Neural cell (in vitro differentiated cells): ENCODE measurements at regions not wholly inside any gene's neighbourhood (a gene's known extent, or its start where the extent isn't known, plus 50 kb on each side); places are given as distances from the start of the nearest gene placed in this dataset.

ENCODE experiments used
- H2AFZ ChIP-seq: fragments of 200-600, 300-800 bp; sonication (generic), shearing (Covaris generic); 2 replicates; pipeline ENCODE4 v1.6.0; 2014; ENCODE audit warnings: low read depth, mild to moderate bottlenecking, antibody characterized with exemption, low read length, moderate library complexity
- H3F3A ChIP-seq: fragments of 200-600 bp; shearing (Covaris generic); 2 replicates; pipeline ENCODE4 v1.6.1; 2016; ENCODE audit warnings: mild to moderate bottlenecking, moderate library complexity, mixed read lengths, antibody characterized with exemption, low read length; ENCODE audit not compliant: insufficient read depth, poor library complexity, severe bottlenecking
- H3K27ac ChIP-seq: fragments of 200-600, 300-800 bp; sonication (generic), shearing (Covaris generic); 2 replicates; pipeline ENCODE4 v1.5.1; 2014; ENCODE audit warnings: mild to moderate bottlenecking, low read length, moderate library complexity
- H3K27me3 ChIP-seq: fragments of 300-800, 200-600 bp; sonication (generic), shearing (Covaris generic); 2 replicates; pipeline ENCODE4 v1.6.0; 2014; ENCODE audit warnings: mild to moderate bottlenecking, low read depth, low read length, moderate library complexity; ENCODE audit not compliant: insufficient read depth
- H3K36me3 ChIP-seq: fragments of 300-800, 200-600 bp; sonication (generic), shearing (Covaris generic); 2 replicates; pipeline ENCODE4 v1.5.1; 2014; ENCODE audit warnings: mild to moderate bottlenecking, antibody characterized with exemption, low read length, moderate library complexity; ENCODE audit not compliant: insufficient read depth
- H3K4me2 ChIP-seq: fragments of 300-800, 200-600 bp; sonication (generic), shearing (Covaris generic); 2 replicates; pipeline ENCODE4 v1.6.0; 2014; ENCODE audit warnings: mild to moderate bottlenecking, low read length
- H3K4me3 ChIP-seq: fragments of 300-800, 200-600 bp; sonication (generic), shearing (Covaris generic); 2 replicates; pipeline ENCODE4 v1.5.1; 2014; ENCODE audit warnings: mild to moderate bottlenecking, low read length, moderate library complexity
- H3K79me2 ChIP-seq: fragments of 200-600 bp; shearing (Covaris generic); replicated peaks from 2 replicates; pipeline ENCODE4 v1.6.0; 2014; ENCODE audit warnings: mild to moderate bottlenecking, low read length, moderate library complexity; ENCODE audit not compliant: insufficient read depth
- H3K9ac ChIP-seq: fragments of 300-800, 200-600 bp; sonication (generic), shearing (Covaris generic); 2 replicates; pipeline ENCODE4 v1.6.1; 2016; ENCODE audit warnings: mild to moderate bottlenecking, low read length, mixed read lengths
- H3K9me2 ChIP-seq: fragments of 200-600 bp; shearing (Covaris generic); 2 replicates; pipeline ENCODE4 v1.6.1; 2016; ENCODE audit warnings: mild to moderate bottlenecking, low read length, mixed read lengths; ENCODE audit not compliant: insufficient read depth
- H3K9me3 ChIP-seq: fragments of 200-600, 300-800 bp; sonication (generic), shearing (Covaris generic); 2 replicates; pipeline ENCODE4 v1.6.1; 2016; ENCODE audit warnings: mild to moderate bottlenecking, mixed run types, low read length, moderate library complexity, mixed read lengths
- H4K20me1 ChIP-seq: fragments of 200-600 bp; shearing (Covaris generic); 2 replicates; pipeline ENCODE4 v1.6.1; 2016; ENCODE audit warnings: mild to moderate bottlenecking, mixed run types; ENCODE audit not compliant: insufficient read depth
- CTCF ChIP-seq: fragments of 450-650 bp; IDR thresholded peaks from 2 replicates; pipeline ENCODE4 v1.5.1; 2014; ENCODE audit warnings: antibody characterized with exemption, mild to moderate bottlenecking, moderate library complexity; ENCODE audit not compliant: poor library complexity, severe bottlenecking
- EP300 ChIP-seq: fragments of 450-650 bp; conservative IDR thresholded peaks from 2 replicates; pipeline ENCODE4 v1.6.1; 2014; ENCODE audit warnings: antibody characterized with exemption, mild to moderate bottlenecking, moderate library complexity; ENCODE audit not compliant: poor library complexity, severe bottlenecking
- EZH2 ChIP-seq: fragments of 200-600, 300-800 bp; shearing (Covaris generic), sonication (generic); IDR thresholded peaks from 2 replicates; pipeline ENCODE4 v1.6.1; 2014; ENCODE audit warnings: antibody characterized with exemption, low read length, borderline replicate concordance, mild to moderate bottlenecking; ENCODE audit not compliant: insufficient read depth, poor library complexity, severe bottlenecking
- MXI1 ChIP-seq: fragments of 450-650 bp; conservative IDR thresholded peaks from 2 replicates; pipeline ENCODE4 v1.6.1; 2014; ENCODE audit warnings: antibody characterized with exemption, mild to moderate bottlenecking; ENCODE audit not compliant: poor library complexity, severe bottlenecking
- POLR2AphosphoS5 ChIP-seq: IDR thresholded peaks from 2 replicates; pipeline ENCODE4 v1.6.1; 2012
- RAD21 ChIP-seq: fragments of 450-650 bp; conservative IDR thresholded peaks from 2 replicates; pipeline ENCODE4 v1.6.1; 2014; ENCODE audit warnings: antibody characterized with exemption, mild to moderate bottlenecking, moderate library complexity
- REST ChIP-seq: IDR thresholded peaks from 2 replicates; pipeline ENCODE4 v1.6.1; 2012; ENCODE audit warnings: borderline replicate concordance
- SMC3 ChIP-seq: fragments of 450-650 bp; conservative IDR thresholded peaks from 2 replicates; pipeline ENCODE4 v1.6.1; 2014; ENCODE audit warnings: antibody characterized with exemption, mild to moderate bottlenecking, moderate library complexity; ENCODE audit not compliant: poor library complexity
- TAF1 ChIP-seq: IDR thresholded peaks from 2 replicates; pipeline ENCODE4 v1.6.1; 2012; ENCODE audit warnings: low read depth

- Histone ChIP-seq H3K4me3 (no peak overlapping the region), H3K27ac (no peak overlapping the region), H2AFZ (no peak overlapping the region), H3K79me2 (no peaks in the 10 kb centered on the region), H3K9me3 (no peaks in the 10 kb centered on the region), H3K4me2 (no peak overlapping the region), H3K36me3 (no peaks in the 10 kb centered on the region), H3K27me3 (no peaks in the 10 kb centered on the region), H4K20me1 (no peaks in the 10 kb centered on the region), H3F3A (no peaks in the 10 kb centered on the region), H3K9me2 (no peaks in the 10 kb centered on the region), H3K9ac (no peak overlapping the region)
- no peak for TF ChIP-seq EZH2
Measured at GRCh38 chr2:40823478-40823877, 371.6 kb upstream of the SLC8A1 start.

- H3K27me3 ChIP-seq = no peaks in the 10 kb centered on the region
- H4K20me1 ChIP-seq = no peaks in the 10 kb centered on the region
- H3K79me2 ChIP-seq = no peaks in the 10 kb centered on the region
- H3K9me3 ChIP-seq = no peaks in the 10 kb centered on the region
- no peak overlapping the region for H3K4me2 ChIP-seq
- no peaks in the 10 kb centered on the region for H3F3A ChIP-seq
- H3K9me2 ChIP-seq = no peaks in the 10 kb centered on the region
- H3K9ac ChIP-seq = no peak overlapping the region
- no peaks in the 10 kb centered on the region for H3K36me3 ChIP-seq
- no peak overlapping the region for H3K4me3 ChIP-seq
- TF ChIP-seq REST (no peak), MXI1 (no peak), TAF1 (no peak), EZH2 (no peak), CTCF (no peak), POLR2AphosphoS5 (no peak), RAD21 (no peak), SMC3 (no peak)
- H3K27ac ChIP-seq = no peak overlapping the region
- H2AFZ ChIP-seq = no peak overlapping the region
Measured at GRCh38 chr2:40824278-40824677, 372.4 kb upstream of the SLC8A1 start.

- TF ChIP-seq REST (no peak), RAD21 (no peak), CTCF (no peak), EP300 (no peak), TAF1 (no peak), EZH2 (no peak), SMC3 (no peak), MXI1 (no peak), POLR2AphosphoS5 (no peak)
- Histone ChIP-seq H4K20me1 (no peaks in the 10 kb centered on the region), H3K9me3 (no peaks in the 10 kb centered on the region), H3K36me3 (no peaks in the 10 kb centered on the region), H3K4me3 (no peak overlapping the region), H2AFZ (no peak overlapping the region), H3F3A (no peaks in the 10 kb centered on the region), H3K9me2 (no peaks in the 10 kb centered on the region), H3K27me3 (no peaks in the 10 kb centered on the region), H3K9ac (no peak overlapping the region), H3K4me2 (no peak overlapping the region), H3K27ac (no peak overlapping the region), H3K79me2 (no peaks in the 10 kb centered on the region)
Measured at GRCh38 chr2:40827392-40827791, 375.5 kb upstream of the SLC8A1 start.
